Progenitor cell of endocrine pancreas (in vitro differentiated cells): ENCODE measurements at regions not wholly inside any gene's neighbourhood (a gene's known extent, or its start where the extent isn't known, plus 50 kb on each side); places are given as distances from the start of the nearest gene placed in this dataset.

Experiments used
- DNase-seq: peaks from one replicate; pipeline ENCODE4 v3.0.0; 2021; ENCODE audit warnings: low spot score; ENCODE audit not compliant: unreplicated experiment
- H3K27ac Mint-ChIP-seq: 2 replicates; pipeline ENCODE4 v1.8.0; 2021; ENCODE audit warnings: mild to moderate bottlenecking, moderate library complexity, mixed read lengths
- H3K27me3 Mint-ChIP-seq: 2 replicates; pipeline ENCODE4 v1.8.0; 2021; ENCODE audit warnings: mixed read lengths
- H3K36me3 Mint-ChIP-seq: 2 replicates; pipeline ENCODE4 v1.8.0; 2022; ENCODE audit warnings: mixed read lengths; ENCODE audit not compliant: insufficient read depth
- H3K4me1 Mint-ChIP-seq: 2 replicates; pipeline ENCODE4 v1.8.0; 2021; ENCODE audit warnings: low read depth, mixed read lengths
- H3K4me3 Mint-ChIP-seq: 2 replicates; pipeline ENCODE4 v1.8.0; 2021; ENCODE audit warnings: low read depth, mild to moderate bottlenecking, moderate library complexity, mixed read lengths
- H3K9me3 Mint-ChIP-seq: 2 replicates; pipeline ENCODE4 v1.8.0; 2021; ENCODE audit warnings: low read depth, mixed read lengths
- TF ChIP-seq, protein P1 (sequence below): fragments of 200-600 bp; sonication (generic); IDR thresholded peaks from one replicate; pipeline ENCODE4 v1.5.0; 2021; ENCODE audit warnings: antibody characterized with exemption, mild to moderate bottlenecking; ENCODE audit not compliant: unreplicated experiment

DNA sequence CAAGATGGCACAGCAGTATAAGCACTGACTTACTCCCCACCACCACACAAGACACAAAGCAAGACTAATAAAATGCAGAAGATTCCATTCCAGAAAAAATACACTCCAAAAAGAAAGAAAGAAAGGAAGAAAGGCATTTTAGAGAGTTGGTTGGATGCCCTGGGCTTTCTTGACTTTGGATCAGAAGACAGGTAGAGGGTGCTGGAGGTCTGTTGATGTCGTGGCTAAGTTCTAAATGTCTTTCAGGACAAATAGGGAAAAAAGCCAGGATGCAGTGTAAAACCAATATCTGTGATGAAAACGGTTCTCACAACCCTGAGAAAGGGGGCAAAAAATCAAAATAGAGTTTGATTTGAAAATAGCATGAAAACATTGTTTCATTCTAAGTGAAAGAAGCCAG is 555.2 kb upstream of the PRKX start:
- H3K27ac Mint-ChIP-seq, result no peak overlapping the region

DNA sequence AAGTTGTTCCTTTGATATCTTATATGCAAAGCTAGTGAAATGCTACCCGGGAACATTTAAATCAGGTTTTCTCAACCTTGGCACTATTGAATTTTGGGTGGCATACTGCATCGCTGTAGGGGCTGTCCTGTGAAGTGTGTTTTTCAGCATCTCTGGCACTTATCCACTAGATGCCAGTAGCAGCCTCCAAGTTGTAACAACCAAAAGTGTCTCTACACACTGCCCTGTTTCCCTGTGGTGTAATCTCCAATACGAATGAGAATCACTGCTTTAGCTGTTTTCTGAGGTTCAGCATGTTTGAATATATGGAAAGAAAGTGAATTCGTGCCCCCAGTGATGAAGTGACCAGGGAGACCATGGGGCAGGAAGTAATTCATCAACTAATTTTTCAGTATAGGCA is 551.6 kb upstream of the PRKX start:
- TF ChIP-seq, protein P1, sequence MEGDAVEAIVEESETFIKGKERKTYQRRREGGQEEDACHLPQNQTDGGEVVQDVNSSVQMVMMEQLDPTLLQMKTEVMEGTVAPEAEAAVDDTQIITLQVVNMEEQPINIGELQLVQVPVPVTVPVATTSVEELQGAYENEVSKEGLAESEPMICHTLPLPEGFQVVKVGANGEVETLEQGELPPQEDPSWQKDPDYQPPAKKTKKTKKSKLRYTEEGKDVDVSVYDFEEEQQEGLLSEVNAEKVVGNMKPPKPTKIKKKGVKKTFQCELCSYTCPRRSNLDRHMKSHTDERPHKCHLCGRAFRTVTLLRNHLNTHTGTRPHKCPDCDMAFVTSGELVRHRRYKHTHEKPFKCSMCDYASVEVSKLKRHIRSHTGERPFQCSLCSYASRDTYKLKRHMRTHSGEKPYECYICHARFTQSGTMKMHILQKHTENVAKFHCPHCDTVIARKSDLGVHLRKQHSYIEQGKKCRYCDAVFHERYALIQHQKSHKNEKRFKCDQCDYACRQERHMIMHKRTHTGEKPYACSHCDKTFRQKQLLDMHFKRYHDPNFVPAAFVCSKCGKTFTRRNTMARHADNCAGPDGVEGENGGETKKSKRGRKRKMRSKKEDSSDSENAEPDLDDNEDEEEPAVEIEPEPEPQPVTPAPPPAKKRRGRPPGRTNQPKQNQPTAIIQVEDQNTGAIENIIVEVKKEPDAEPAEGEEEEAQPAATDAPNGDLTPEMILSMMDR, result no peak
- no peaks in the 10 kb centered on the region for H3K27me3 Mint-ChIP-seq
- H3K4me1 Mint-ChIP-seq, result peaks cover 1% of the 10 kb centered on the region
- no peaks in the 10 kb centered on the region for H3K36me3 Mint-ChIP-seq
- H3K4me3 Mint-ChIP-seq, result no peak overlapping the region
- DNase-seq, result no peak
- no peaks in the 10 kb centered on the region for H3K9me3 Mint-ChIP-seq
- no peak overlapping the region for H3K27ac Mint-ChIP-seq

More for the DNA sequence above, 555.2 kb upstream of the PRKX start:
- Mint-ChIP-seq H3K9me3 (no peaks in the 10 kb centered on the region), H3K4me1 (no peaks in the 10 kb centered on the region), H3K4me3 (no peak overlapping the region), H3K36me3 (no peaks in the 10 kb centered on the region), H3K27me3 (no peaks in the 10 kb centered on the region)
- TF ChIP-seq, protein P1, result peak; percentile 22
- no peak for DNase-seq

DNA sequence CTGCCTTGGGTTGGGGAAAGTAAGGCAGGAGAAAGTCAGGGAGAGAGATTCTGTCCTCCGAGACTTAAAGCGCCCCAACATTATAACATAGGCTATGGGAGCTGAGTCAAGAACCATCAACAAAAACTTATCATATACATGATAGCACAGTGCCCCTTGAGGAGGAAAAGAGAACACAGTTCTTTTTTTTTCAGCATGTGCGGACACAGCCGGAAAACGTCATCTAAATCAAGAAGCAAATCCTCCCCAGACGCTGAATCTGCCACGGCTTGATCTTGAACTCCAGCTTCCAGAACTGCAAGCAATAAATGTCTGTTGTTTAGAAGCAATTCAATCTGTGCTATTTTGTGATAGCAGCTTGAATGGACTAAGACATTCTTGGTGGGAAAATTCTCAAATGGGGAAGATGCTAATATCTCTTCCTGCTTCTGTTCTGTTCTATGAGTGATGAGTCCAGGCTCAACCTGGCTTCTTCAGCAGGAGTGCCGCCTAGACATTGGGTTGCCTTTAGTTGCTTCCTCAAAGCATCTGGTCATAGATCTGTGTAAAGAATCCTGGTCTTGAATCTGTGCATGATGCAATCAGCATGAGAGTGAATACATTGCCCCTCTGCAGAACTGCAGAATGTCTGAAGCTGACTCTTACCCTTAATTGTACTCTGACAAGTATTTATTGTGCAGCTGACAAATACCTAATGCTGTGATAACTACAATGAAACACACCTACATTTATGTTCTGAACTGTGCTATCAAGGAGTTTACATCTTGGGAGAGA is 549.8 kb upstream of the PRKX start:
- Mint-ChIP-seq H3K36me3 (no peaks in the 10 kb centered on the region), H3K9me3 (no peaks in the 10 kb centered on the region), H3K27me3 (no peaks in the 10 kb centered on the region), H3K4me3 (no peak overlapping the region), H3K4me1 (peaks cover 1% of the 10 kb centered on the region), H3K27ac (no peak overlapping the region)
- TF ChIP-seq, protein P1, result peak; percentile 60
- DNase-seq, result no peak

DNA sequence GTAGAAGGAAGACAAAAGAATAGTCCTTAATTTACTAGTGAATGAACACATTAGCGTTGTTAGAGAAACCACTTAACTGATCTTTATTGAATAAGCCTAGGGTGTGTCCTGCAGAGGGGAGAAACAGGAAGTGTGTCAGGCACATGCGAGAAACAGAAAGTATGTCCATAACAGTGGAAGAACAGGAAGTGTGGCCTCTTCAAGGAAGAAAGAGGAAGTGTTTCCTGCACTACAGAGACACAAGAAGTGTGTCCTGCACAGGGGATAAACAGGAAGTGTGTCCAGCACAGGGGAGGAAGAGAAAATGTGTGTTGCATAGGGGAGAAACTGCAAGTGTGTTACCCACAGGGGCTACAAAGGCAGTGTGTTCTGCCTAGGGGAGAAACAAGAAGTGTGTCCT is 539.6 kb upstream of the PRKX start:
- H3K4me1 Mint-ChIP-seq, result peaks cover 12% of the 10 kb centered on the region
- peak overlapping the region; percentile 10 for H3K27ac Mint-ChIP-seq
- H3K9me3 Mint-ChIP-seq, result no peaks in the 10 kb centered on the region
- H3K4me3 Mint-ChIP-seq, result no peak overlapping the region
- TF ChIP-seq, protein P1, result no peak
- H3K36me3 Mint-ChIP-seq, result no peaks in the 10 kb centered on the region
- no peaks in the 10 kb centered on the region for H3K27me3 Mint-ChIP-seq
- no peak for DNase-seq

DNA sequence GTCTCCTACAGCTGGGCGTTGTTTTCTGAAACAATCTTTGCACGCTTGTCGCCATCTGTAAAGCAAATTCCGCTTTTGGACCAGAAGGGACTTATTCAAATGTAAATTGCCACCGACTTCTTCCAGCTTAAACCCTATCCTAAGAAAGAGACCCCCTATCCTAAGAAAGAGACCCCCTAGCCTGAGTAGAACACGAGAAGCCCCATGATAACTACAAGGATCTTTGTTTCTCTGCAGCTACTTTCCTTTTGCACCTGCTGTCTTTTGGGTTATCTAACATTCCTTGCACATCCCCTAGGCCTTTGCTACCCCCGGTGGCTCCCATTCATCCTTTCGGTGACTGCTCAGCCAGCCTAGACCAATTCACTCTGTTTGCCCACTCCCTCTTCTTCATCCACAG is 536.0 kb upstream of the PRKX start:
- no peak overlapping the region for H3K4me3 Mint-ChIP-seq
- no peaks in the 10 kb centered on the region for H3K36me3 Mint-ChIP-seq
- no peaks in the 10 kb centered on the region for H3K27me3 Mint-ChIP-seq
- H3K4me1 Mint-ChIP-seq, result peaks cover 12% of the 10 kb centered on the region
- no peaks in the 10 kb centered on the region for H3K9me3 Mint-ChIP-seq
- no peak overlapping the region for H3K27ac Mint-ChIP-seq
- TF ChIP-seq, protein P1, result no peak
- DNase-seq, result no peak
